ENCODE measurements at regions not wholly inside any gene's neighbourhood (a gene's known extent, or its start where the extent isn't known, plus 50 kb on each side); places are given as distances from the start of the nearest gene placed in this dataset.

DNA sequence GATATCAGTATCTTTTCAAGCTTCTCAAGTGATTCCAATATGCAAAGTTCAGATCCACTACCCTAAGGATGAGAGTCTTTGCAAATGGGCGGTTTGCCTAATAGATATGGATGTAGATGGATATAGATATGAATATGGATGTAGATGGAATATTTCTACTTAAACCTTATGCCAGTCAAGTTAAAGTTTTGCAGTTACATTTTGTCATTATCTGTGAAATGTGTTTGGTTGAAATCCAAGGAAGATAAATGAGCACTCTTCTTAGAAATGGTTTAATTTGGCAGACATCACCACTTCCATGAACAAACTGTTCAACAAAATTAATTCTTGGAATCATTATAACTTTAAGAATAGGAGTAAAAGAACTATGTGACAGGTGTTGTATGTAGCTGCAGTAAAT, 1066.6 kb downstream of the PCDH18 start:
- POLR2A ChIA-PET, result no interaction called here
- Histone ChIP-seq H3K27ac (ENCODE audit: low read depth, low read length) (no peak overlapping the region), H3K9me3 (ENCODE audit: control insufficient read depth, insufficient read depth, low read length) (no peaks in the 10 kb centered on the region), H3K27me3 (ENCODE audit: control insufficient read depth, insufficient read depth, low read length) (no peaks in the 10 kb centered on the region), H3K4me3 (ENCODE audit: low read depth, low read length) (no peak overlapping the region)
- TF ChIP-seq, protein P1, sequence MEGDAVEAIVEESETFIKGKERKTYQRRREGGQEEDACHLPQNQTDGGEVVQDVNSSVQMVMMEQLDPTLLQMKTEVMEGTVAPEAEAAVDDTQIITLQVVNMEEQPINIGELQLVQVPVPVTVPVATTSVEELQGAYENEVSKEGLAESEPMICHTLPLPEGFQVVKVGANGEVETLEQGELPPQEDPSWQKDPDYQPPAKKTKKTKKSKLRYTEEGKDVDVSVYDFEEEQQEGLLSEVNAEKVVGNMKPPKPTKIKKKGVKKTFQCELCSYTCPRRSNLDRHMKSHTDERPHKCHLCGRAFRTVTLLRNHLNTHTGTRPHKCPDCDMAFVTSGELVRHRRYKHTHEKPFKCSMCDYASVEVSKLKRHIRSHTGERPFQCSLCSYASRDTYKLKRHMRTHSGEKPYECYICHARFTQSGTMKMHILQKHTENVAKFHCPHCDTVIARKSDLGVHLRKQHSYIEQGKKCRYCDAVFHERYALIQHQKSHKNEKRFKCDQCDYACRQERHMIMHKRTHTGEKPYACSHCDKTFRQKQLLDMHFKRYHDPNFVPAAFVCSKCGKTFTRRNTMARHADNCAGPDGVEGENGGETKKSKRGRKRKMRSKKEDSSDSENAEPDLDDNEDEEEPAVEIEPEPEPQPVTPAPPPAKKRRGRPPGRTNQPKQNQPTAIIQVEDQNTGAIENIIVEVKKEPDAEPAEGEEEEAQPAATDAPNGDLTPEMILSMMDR (IDR thresholded peaks at IDR 0.05; ENCODE audit: low read depth, low read length), result no peak
- DNase-seq (ENCODE audit: low read depth, low spot score), result no peak
- CTCF ChIA-PET, result no interaction called here

DNA sequence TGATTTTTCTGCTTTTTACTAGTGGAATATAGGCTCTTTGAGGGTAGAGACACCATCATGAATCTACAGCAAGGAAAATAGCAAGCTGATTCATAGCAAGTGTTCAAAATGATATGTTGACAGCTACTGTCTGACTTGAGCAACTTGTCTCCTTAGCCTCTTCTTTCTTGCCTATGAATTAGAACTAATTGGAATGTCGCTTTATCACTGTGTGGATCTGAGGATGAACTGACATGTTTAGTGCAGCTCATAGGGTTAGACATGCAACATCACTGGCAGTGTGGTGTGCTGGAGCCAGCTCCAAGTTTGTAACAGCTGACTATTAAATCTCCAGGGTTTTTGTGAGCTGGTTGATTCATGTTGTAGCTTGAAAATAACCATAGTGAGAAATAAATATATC, 1068.4 kb downstream of the PCDH18 start:
- ChIA-PET POLR2A (no interaction called here), CTCF (no interaction called here)
- H3K27me3 ChIP-seq (ENCODE audit: control insufficient read depth, insufficient read depth, low read length), result no peaks in the 10 kb centered on the region
- no peak for DNase-seq (ENCODE audit: low read depth, low spot score)
- no peak overlapping the region for H3K27ac ChIP-seq (ENCODE audit: low read depth, low read length)
- TF ChIP-seq, protein P1 (IDR thresholded peaks at IDR 0.05; ENCODE audit: low read depth, low read length), result no peak
- H3K4me3 ChIP-seq (ENCODE audit: low read depth, low read length), result no peak overlapping the region
- no peaks in the 10 kb centered on the region for H3K9me3 ChIP-seq (ENCODE audit: control insufficient read depth, insufficient read depth, low read length)

DNA sequence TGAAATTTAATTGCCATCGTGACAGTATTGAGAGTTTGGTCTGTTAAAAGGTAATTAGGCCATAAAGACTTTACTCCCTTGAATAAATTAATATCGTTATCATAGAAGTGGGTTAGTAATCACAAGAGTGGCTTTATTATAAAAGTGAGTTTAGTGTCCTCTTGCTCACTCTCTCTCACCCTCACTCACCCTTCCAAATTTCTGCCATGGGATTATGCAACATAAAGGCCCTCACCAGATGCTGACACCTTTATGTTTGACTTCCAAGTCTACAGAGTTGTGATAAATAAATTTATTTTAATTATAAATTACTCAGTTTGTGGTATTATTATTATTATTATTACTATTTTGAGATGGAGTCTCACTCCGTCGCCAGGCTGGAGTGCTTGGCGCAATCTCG, 1070.8 kb downstream of the PCDH18 start:
- TF ChIP-seq, protein P1 (IDR thresholded peaks at IDR 0.05; ENCODE audit: low read depth, low read length), result no peak
- CTCF ChIA-PET, result no interaction called here
- POLR2A ChIA-PET, result no interaction called here
- Histone ChIP-seq H3K9me3 (ENCODE audit: control insufficient read depth, insufficient read depth, low read length) (no peaks in the 10 kb centered on the region), H3K27me3 (ENCODE audit: control insufficient read depth, insufficient read depth, low read length) (no peaks in the 10 kb centered on the region), H3K27ac (ENCODE audit: low read depth, low read length) (no peak overlapping the region), H3K4me3 (ENCODE audit: low read depth, low read length) (no peak overlapping the region)
- DNase-seq (ENCODE audit: low read depth, low spot score), result no peak

DNA sequence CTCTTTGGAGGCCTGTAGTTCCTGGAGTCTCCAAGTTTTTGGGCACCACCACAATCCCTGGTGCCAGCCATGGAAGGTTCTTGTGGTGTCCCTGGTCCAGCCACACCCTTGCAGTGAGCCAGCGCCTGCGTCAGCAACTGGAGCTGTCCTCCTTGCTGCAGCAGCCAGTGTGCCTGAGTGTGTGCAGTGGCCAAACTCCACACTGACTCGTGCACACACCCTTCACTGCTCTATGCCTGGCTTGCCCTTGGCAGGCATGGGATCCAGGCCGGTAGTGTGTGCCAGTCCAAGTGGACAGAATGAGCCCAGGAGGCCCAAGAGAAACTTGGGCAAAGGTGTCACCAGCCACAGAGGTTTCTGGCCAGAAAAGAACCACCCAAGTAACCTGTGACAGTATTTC, 1074.0 kb downstream of the PCDH18 start:
- no peaks in the 10 kb centered on the region for H3K27me3 ChIP-seq (ENCODE audit: control insufficient read depth, insufficient read depth, low read length)
- H3K9me3 ChIP-seq (ENCODE audit: control insufficient read depth, insufficient read depth, low read length), result no peaks in the 10 kb centered on the region
- H3K27ac ChIP-seq (ENCODE audit: low read depth, low read length), result no peak overlapping the region
- H3K4me3 ChIP-seq (ENCODE audit: low read depth, low read length), result no peak overlapping the region
- no peak for DNase-seq (ENCODE audit: low read depth, low spot score)
- TF ChIP-seq, protein P1 (IDR thresholded peaks at IDR 0.05; ENCODE audit: low read depth, low read length), result no peak
- ChIA-PET POLR2A (no interaction called here), CTCF (no interaction called here)

GRCh38 chr4:136457577-136457976, 1074.7 kb downstream of the PCDH18 start:
- no peak for DNase-seq (ENCODE audit: low read depth, low spot score)
- no peak overlapping the region for H3K4me3 ChIP-seq (ENCODE audit: low read depth, low read length)
- ChIA-PET CTCF (no interaction called here), POLR2A (no interaction called here)
- no peak overlapping the region for H3K27ac ChIP-seq (ENCODE audit: low read depth, low read length)
- TF ChIP-seq, protein P1 (IDR thresholded peaks at IDR 0.05; ENCODE audit: low read depth, low read length), result no peak
- H3K27me3 ChIP-seq (ENCODE audit: control insufficient read depth, insufficient read depth, low read length), result no peaks in the 10 kb centered on the region
- no peaks in the 10 kb centered on the region for H3K9me3 ChIP-seq (ENCODE audit: control insufficient read depth, insufficient read depth, low read length)
